Neural cell (in vitro differentiated cells): ENCODE measurements at regions not wholly inside any gene's neighbourhood (a gene's known extent, or its start where the extent isn't known, plus 50 kb on each side); places are given as distances from the start of the nearest gene placed in this dataset.
"Not testable (repeated sequence)": the region's sequence is repeated elsewhere in the genome, so short reads cannot be mapped to it uniquely, and the experiment has no call there.

Experiments used
- H2AFZ ChIP-seq: fragments of 200-600, 300-800 bp; sonication (generic), shearing (Covaris generic); 2 replicates; pipeline ENCODE4 v1.6.0; 2014; ENCODE audit warnings: low read depth, mild to moderate bottlenecking, antibody characterized with exemption, low read length, moderate library complexity
- H3F3A ChIP-seq: fragments of 200-600 bp; shearing (Covaris generic); 2 replicates; pipeline ENCODE4 v1.6.1; 2016; ENCODE audit warnings: mild to moderate bottlenecking, moderate library complexity, mixed read lengths, antibody characterized with exemption, low read length; ENCODE audit not compliant: insufficient read depth, poor library complexity, severe bottlenecking
- H3K27ac ChIP-seq: fragments of 200-600, 300-800 bp; sonication (generic), shearing (Covaris generic); 2 replicates; pipeline ENCODE4 v1.5.1; 2014; ENCODE audit warnings: mild to moderate bottlenecking, low read length, moderate library complexity
- H3K27me3 ChIP-seq: fragments of 300-800, 200-600 bp; sonication (generic), shearing (Covaris generic); 2 replicates; pipeline ENCODE4 v1.6.0; 2014; ENCODE audit warnings: mild to moderate bottlenecking, low read depth, low read length, moderate library complexity; ENCODE audit not compliant: insufficient read depth
- H3K36me3 ChIP-seq: fragments of 300-800, 200-600 bp; sonication (generic), shearing (Covaris generic); 2 replicates; pipeline ENCODE4 v1.5.1; 2014; ENCODE audit warnings: mild to moderate bottlenecking, antibody characterized with exemption, low read length, moderate library complexity; ENCODE audit not compliant: insufficient read depth
- H3K4me2 ChIP-seq: fragments of 300-800, 200-600 bp; sonication (generic), shearing (Covaris generic); 2 replicates; pipeline ENCODE4 v1.6.0; 2014; ENCODE audit warnings: mild to moderate bottlenecking, low read length
- H3K4me3 ChIP-seq: fragments of 300-800, 200-600 bp; sonication (generic), shearing (Covaris generic); 2 replicates; pipeline ENCODE4 v1.5.1; 2014; ENCODE audit warnings: mild to moderate bottlenecking, low read length, moderate library complexity
- H3K79me2 ChIP-seq: fragments of 200-600 bp; shearing (Covaris generic); replicated peaks from 2 replicates; pipeline ENCODE4 v1.6.0; 2014; ENCODE audit warnings: mild to moderate bottlenecking, low read length, moderate library complexity; ENCODE audit not compliant: insufficient read depth
- H3K9ac ChIP-seq: fragments of 300-800, 200-600 bp; sonication (generic), shearing (Covaris generic); 2 replicates; pipeline ENCODE4 v1.6.1; 2016; ENCODE audit warnings: mild to moderate bottlenecking, low read length, mixed read lengths
- H3K9me2 ChIP-seq: fragments of 200-600 bp; shearing (Covaris generic); 2 replicates; pipeline ENCODE4 v1.6.1; 2016; ENCODE audit warnings: mild to moderate bottlenecking, low read length, mixed read lengths; ENCODE audit not compliant: insufficient read depth
- H3K9me3 ChIP-seq: fragments of 200-600, 300-800 bp; sonication (generic), shearing (Covaris generic); 2 replicates; pipeline ENCODE4 v1.6.1; 2016; ENCODE audit warnings: mild to moderate bottlenecking, mixed run types, low read length, moderate library complexity, mixed read lengths
- H4K20me1 ChIP-seq: fragments of 200-600 bp; shearing (Covaris generic); 2 replicates; pipeline ENCODE4 v1.6.1; 2016; ENCODE audit warnings: mild to moderate bottlenecking, mixed run types; ENCODE audit not compliant: insufficient read depth
- EP300 ChIP-seq: fragments of 450-650 bp; conservative IDR thresholded peaks from 2 replicates; pipeline ENCODE4 v1.6.1; 2014; ENCODE audit warnings: antibody characterized with exemption, mild to moderate bottlenecking, moderate library complexity; ENCODE audit not compliant: poor library complexity, severe bottlenecking
- EZH2 ChIP-seq: fragments of 200-600, 300-800 bp; shearing (Covaris generic), sonication (generic); IDR thresholded peaks from 2 replicates; pipeline ENCODE4 v1.6.1; 2014; ENCODE audit warnings: antibody characterized with exemption, low read length, borderline replicate concordance, mild to moderate bottlenecking; ENCODE audit not compliant: insufficient read depth, poor library complexity, severe bottlenecking
- MXI1 ChIP-seq: fragments of 450-650 bp; conservative IDR thresholded peaks from 2 replicates; pipeline ENCODE4 v1.6.1; 2014; ENCODE audit warnings: antibody characterized with exemption, mild to moderate bottlenecking; ENCODE audit not compliant: poor library complexity, severe bottlenecking
- POLR2AphosphoS5 ChIP-seq: IDR thresholded peaks from 2 replicates; pipeline ENCODE4 v1.6.1; 2012
- RAD21 ChIP-seq: fragments of 450-650 bp; conservative IDR thresholded peaks from 2 replicates; pipeline ENCODE4 v1.6.1; 2014; ENCODE audit warnings: antibody characterized with exemption, mild to moderate bottlenecking, moderate library complexity
- SMC3 ChIP-seq: fragments of 450-650 bp; conservative IDR thresholded peaks from 2 replicates; pipeline ENCODE4 v1.6.1; 2014; ENCODE audit warnings: antibody characterized with exemption, mild to moderate bottlenecking, moderate library complexity; ENCODE audit not compliant: poor library complexity
- TAF1 ChIP-seq: IDR thresholded peaks from 2 replicates; pipeline ENCODE4 v1.6.1; 2012; ENCODE audit warnings: low read depth
- TF ChIP-seq, protein P1 (sequence below): IDR thresholded peaks from 2 replicates; pipeline ENCODE4 v1.6.1; 2012; ENCODE audit warnings: borderline replicate concordance
- TF ChIP-seq, protein P2 (sequence below): fragments of 450-650 bp; IDR thresholded peaks from 2 replicates; pipeline ENCODE4 v1.5.1; 2014; ENCODE audit warnings: antibody characterized with exemption, mild to moderate bottlenecking, moderate library complexity; ENCODE audit not compliant: poor library complexity, severe bottlenecking

DNA sequence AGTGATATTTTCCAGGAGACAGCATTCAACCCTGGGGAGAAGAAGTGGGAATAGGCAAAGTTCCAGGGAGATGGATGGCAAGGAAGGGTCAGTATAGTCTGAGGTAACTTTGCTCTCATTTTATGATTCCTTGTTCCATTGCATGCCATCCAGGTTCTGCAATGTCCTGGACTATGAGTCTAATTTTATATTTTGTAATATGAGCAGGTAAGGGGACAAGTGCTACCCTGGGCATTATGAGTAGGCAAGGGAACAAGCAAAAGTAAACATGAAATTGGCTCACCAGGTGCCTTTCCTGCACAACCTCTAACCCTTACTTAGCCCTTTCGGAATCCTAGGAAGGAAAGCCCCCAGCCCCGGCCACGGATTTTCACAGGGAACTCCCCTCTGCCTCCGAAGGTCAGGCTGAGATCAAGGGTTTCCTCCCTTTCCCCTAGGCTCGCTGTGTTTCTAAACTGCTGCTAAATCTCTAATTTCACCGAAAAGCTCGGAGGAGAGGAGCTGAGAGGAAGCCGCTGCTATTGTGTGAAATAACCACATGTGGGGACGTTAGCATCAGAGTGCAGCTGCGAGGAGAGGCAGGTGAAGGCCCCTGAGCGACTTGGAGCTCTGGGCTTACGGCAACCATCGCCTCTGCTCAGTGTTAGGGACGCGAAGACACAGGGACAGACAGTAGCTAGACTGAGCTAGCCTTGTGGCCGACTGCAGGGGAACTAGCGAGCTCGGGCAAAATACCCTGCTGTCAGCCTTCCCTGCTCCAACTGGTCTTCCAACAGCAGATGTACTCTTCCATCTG lies 194.7 kb downstream of the KDM5D start:
- H2AFZ ChIP-seq = no peak overlapping the region

DNA sequence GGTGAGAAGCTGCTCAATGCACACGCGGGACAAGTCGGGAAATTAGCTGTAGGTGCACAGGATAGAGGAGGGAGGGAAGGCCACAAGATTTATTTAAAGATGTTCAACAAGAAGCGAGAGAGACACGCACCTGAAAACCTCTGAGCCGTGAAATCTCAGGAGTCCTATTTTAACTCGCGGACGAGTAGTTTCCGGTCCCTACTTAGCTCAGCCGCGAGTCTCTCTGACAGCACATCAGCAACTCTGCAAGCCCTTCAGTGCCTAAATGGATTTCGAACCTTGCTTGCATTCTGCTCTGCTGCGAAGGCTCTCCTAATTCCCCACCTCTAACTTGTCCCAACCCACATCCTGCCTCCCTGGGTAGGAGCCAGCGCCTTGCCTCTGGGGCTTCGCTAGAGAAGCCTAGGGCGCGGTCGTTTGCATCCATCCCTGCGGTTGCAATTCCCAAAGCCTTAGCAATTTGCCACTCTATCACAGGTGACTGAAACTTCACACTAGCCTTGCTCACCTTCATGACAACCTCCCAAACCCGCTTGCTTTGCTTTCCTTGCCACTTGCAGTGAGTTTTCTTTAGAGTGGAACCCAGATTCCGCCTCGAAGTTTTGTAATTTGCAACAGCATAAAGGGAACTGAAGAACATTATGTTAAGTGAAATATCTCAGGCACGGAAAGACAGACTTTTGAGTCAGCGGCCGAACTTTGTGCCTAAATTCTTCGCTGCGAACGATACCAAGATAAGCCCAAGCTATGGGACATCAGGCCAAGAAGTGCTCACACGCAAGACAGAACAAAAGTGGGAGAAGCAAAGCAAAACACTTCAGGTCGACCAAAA lies 202.8 kb downstream of the KDM5D start:
- Histone ChIP-seq H2AFZ (no peak overlapping the region), H3K4me3 (no peak overlapping the region), H3K27me3 (no peaks in the 10 kb centered on the region), H3K4me2 (no peak overlapping the region), H3K9me3 (no peaks in the 10 kb centered on the region), H3K79me2 (no peaks in the 10 kb centered on the region), H3F3A (no peaks in the 10 kb centered on the region), H4K20me1 (no peaks in the 10 kb centered on the region), H3K36me3 (no peaks in the 10 kb centered on the region), H3K27ac (no peak overlapping the region), H3K9me2 (no peaks in the 10 kb centered on the region), H3K9ac (no peak overlapping the region)
- TF ChIP-seq SMC3 (no peak), EZH2 (no peak), EP300 (no peak), POLR2AphosphoS5 (no peak), MXI1 (no peak), RAD21 (no peak), TAF1 (no peak)
- TF ChIP-seq, protein P1, sequence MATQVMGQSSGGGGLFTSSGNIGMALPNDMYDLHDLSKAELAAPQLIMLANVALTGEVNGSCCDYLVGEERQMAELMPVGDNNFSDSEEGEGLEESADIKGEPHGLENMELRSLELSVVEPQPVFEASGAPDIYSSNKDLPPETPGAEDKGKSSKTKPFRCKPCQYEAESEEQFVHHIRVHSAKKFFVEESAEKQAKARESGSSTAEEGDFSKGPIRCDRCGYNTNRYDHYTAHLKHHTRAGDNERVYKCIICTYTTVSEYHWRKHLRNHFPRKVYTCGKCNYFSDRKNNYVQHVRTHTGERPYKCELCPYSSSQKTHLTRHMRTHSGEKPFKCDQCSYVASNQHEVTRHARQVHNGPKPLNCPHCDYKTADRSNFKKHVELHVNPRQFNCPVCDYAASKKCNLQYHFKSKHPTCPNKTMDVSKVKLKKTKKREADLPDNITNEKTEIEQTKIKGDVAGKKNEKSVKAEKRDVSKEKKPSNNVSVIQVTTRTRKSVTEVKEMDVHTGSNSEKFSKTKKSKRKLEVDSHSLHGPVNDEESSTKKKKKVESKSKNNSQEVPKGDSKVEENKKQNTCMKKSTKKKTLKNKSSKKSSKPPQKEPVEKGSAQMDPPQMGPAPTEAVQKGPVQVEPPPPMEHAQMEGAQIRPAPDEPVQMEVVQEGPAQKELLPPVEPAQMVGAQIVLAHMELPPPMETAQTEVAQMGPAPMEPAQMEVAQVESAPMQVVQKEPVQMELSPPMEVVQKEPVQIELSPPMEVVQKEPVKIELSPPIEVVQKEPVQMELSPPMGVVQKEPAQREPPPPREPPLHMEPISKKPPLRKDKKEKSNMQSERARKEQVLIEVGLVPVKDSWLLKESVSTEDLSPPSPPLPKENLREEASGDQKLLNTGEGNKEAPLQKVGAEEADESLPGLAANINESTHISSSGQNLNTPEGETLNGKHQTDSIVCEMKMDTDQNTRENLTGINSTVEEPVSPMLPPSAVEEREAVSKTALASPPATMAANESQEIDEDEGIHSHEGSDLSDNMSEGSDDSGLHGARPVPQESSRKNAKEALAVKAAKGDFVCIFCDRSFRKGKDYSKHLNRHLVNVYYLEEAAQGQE = no peak
- TF ChIP-seq, protein P2, sequence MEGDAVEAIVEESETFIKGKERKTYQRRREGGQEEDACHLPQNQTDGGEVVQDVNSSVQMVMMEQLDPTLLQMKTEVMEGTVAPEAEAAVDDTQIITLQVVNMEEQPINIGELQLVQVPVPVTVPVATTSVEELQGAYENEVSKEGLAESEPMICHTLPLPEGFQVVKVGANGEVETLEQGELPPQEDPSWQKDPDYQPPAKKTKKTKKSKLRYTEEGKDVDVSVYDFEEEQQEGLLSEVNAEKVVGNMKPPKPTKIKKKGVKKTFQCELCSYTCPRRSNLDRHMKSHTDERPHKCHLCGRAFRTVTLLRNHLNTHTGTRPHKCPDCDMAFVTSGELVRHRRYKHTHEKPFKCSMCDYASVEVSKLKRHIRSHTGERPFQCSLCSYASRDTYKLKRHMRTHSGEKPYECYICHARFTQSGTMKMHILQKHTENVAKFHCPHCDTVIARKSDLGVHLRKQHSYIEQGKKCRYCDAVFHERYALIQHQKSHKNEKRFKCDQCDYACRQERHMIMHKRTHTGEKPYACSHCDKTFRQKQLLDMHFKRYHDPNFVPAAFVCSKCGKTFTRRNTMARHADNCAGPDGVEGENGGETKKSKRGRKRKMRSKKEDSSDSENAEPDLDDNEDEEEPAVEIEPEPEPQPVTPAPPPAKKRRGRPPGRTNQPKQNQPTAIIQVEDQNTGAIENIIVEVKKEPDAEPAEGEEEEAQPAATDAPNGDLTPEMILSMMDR = no peak

More for the DNA sequence above, 194.7 kb downstream of the KDM5D start:
- Histone ChIP-seq H3K9ac (no peak overlapping the region), H3K4me2 (no peak overlapping the region), H3K4me3 (no peak overlapping the region), H3K9me2 (no peaks in the 10 kb centered on the region), H3K79me2 (no peaks in the 10 kb centered on the region), H3F3A (no peaks in the 10 kb centered on the region), H3K27me3 (no peaks in the 10 kb centered on the region), H4K20me1 (no peaks in the 10 kb centered on the region), H3K9me3 (no peaks in the 10 kb centered on the region), H3K36me3 (no peaks in the 10 kb centered on the region), H3K27ac (no peak overlapping the region)
- TF ChIP-seq EP300 (no peak), SMC3 (no peak), POLR2AphosphoS5 (no peak), MXI1 (no peak)
- TF ChIP-seq, protein P1 = no peak

DNA sequence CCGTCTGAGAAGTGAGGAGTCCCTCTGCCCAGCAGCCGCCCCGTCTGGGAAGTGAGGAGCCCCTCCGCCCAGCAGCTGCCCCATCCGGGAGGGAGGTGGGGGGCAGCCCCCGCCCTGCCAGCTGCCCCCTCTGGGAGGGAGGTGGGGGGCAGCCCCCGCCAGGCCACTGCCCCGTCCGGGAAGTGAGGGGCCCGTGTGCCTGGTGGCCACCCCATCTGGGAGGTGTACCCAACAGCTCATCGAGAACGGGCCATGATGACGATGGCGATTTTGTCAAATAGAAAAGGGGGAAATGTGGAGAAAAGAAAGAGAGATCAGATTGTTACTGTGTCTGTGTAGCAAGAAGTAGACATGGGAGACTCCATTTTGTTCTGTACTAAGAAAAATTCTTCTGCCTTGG lies 208.8 kb downstream of the KDM5D start:
- H3K4me2 ChIP-seq, H2AFZ ChIP-seq, H3K27me3 ChIP-seq, H3K9me3 ChIP-seq, H3K27ac ChIP-seq, H3K79me2 ChIP-seq, H4K20me1 ChIP-seq, H3K9me2 ChIP-seq, H3K4me3 ChIP-seq, H3F3A ChIP-seq, H3K9ac ChIP-seq, H3K36me3 ChIP-seq: not testable (repeated sequence)
